Astrocyte (in vitro differentiated cells and primary cell): ENCODE measurements at regions not wholly inside any gene's neighbourhood (a gene's known extent, or its start where the extent isn't known, plus 50 kb on each side); places are given as distances from the start of the nearest gene placed in this dataset.

Source experiments
- DNase-seq: peaks from one replicate; pipeline ENCODE4 v3.0.0-alpha.2; 2010; ENCODE audit warnings: low read depth
- FAIRE-seq: peaks from 2 replicates; lab custom pipeline; 2011; peaks lifted over from hg19 to GRCh38; lab: Jason Lieb, UNC
- H2AFZ ChIP-seq: 2 replicates; pipeline ENCODE4 v1.6.0; 2012; ENCODE audit warnings: low read depth, low read length, inconsistent platforms
- H3K27ac ChIP-seq: 2 replicates; pipeline ENCODE4 v1.5.1; 2011; ENCODE audit warnings: low read depth, low read length, inconsistent platforms
- H3K27me3 ChIP-seq: 2 replicates; pipeline ENCODE4 v1.6.0; 2011; ENCODE audit warnings: low read length, inconsistent platforms; ENCODE audit not compliant: insufficient read depth
- H3K36me3 ChIP-seq: 2 replicates; pipeline ENCODE4 v1.5.1; 2011; ENCODE audit warnings: low read length, inconsistent platforms; ENCODE audit not compliant: insufficient read depth
- H3K4me1 ChIP-seq: 2 replicates; pipeline ENCODE4 v1.5.1; 2011; ENCODE audit warnings: low read length, inconsistent platforms; ENCODE audit not compliant: insufficient read depth
- H3K4me2 ChIP-seq: 2 replicates; pipeline ENCODE4 v1.6.0; 2012; ENCODE audit warnings: low read length, inconsistent platforms
- H3K4me3 ChIP-seq: 2 replicates; pipeline ENCODE4 v1.5.1; 2011; ENCODE audit warnings: low read depth, mild to moderate bottlenecking, low read length, inconsistent platforms; ENCODE audit not compliant: insufficient read depth
- H3K79me2 ChIP-seq: 2 replicates; pipeline ENCODE4 v1.6.0; 2012; ENCODE audit warnings: mild to moderate bottlenecking, low read length, inconsistent platforms; ENCODE audit not compliant: insufficient read depth
- H3K9ac ChIP-seq: 2 replicates; pipeline ENCODE4 v1.6.0; 2012; ENCODE audit warnings: mild to moderate bottlenecking, low read length, inconsistent platforms
- H3K9me3 ChIP-seq: 2 replicates; pipeline ENCODE4 v1.5.1; 2012; ENCODE audit warnings: low read depth, mild to moderate bottlenecking, low read length, inconsistent platforms; ENCODE audit not compliant: insufficient read depth
- H4K20me1 ChIP-seq: 2 replicates; pipeline ENCODE4 v1.6.0; 2012; ENCODE audit warnings: low read length, inconsistent platforms; ENCODE audit not compliant: insufficient read depth
- H3K27ac Mint-ChIP-seq: one replicate; pipeline ENCODE4 v1.8.0; 2021; ENCODE audit warnings: mild to moderate bottlenecking, mixed read lengths; ENCODE audit not compliant: unreplicated experiment
- H3K27me3 Mint-ChIP-seq: one replicate; pipeline ENCODE4 v1.8.0; 2021; ENCODE audit warnings: low read depth, mixed read lengths; ENCODE audit not compliant: unreplicated experiment
- H3K36me3 Mint-ChIP-seq: one replicate; pipeline ENCODE4 v1.8.0; 2021; ENCODE audit warnings: low read depth, mixed read lengths; ENCODE audit not compliant: unreplicated experiment
- H3K4me1 Mint-ChIP-seq: one replicate; pipeline ENCODE4 v1.8.0; 2021; ENCODE audit warnings: low read depth, mixed read lengths; ENCODE audit not compliant: unreplicated experiment
- H3K4me3 Mint-ChIP-seq: one replicate; pipeline ENCODE4 v1.8.0; 2021; ENCODE audit warnings: mild to moderate bottlenecking, moderate library complexity, mixed read lengths; ENCODE audit not compliant: unreplicated experiment
- H3K9me3 Mint-ChIP-seq: one replicate; pipeline ENCODE4 v1.8.0; 2021; ENCODE audit warnings: mild to moderate bottlenecking, mixed read lengths; ENCODE audit not compliant: unreplicated experiment
- EZH2 ChIP-seq: IDR thresholded peaks from 2 replicates; pipeline ENCODE4 v1.6.1; 2012; ENCODE audit warnings: mild to moderate bottlenecking, low read length, inconsistent platforms; ENCODE audit not compliant: insufficient read depth
- TF ChIP-seq, protein P1 (sequence below): IDR thresholded peaks from 2 replicates; pipeline ENCODE4 v1.5.1; 2011; ENCODE audit warnings: low read depth, mild to moderate bottlenecking, inconsistent platforms, low read length, moderate library complexity; ENCODE audit not compliant: insufficient read depth

DNA sequence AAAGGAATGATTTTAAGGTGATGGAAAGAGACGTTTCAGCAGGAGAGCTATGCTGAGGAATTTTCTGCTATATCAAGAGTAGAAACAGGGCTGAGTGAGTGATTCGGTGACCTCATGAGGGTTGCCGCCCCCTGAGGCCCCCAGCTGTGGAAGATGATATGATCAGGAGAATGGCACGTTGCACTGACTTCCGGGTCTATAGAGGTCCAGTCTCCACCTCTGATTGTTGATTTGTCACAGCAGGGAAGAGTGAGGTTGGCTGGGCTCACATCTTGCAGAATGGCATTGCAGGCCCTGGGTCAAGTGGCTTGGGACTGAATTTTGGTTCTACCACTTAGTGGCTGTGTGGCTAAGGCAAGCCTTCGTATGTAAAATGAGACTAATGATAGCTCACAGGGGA, 205.1 kb downstream of the SNX19 start:
- Histone ChIP-seq H3K9me3 (no peaks in the 10 kb centered on the region), H3K4me3 (no peak overlapping the region), H2AFZ (no peak overlapping the region), H3K27ac (no peak overlapping the region), H3K36me3 (no peaks in the 10 kb centered on the region), H3K79me2 (no peaks in the 10 kb centered on the region), H3K9ac (no peak overlapping the region), H3K27me3 (no peaks in the 10 kb centered on the region), H3K4me2 (no peak overlapping the region), H4K20me1 (no peaks in the 10 kb centered on the region), H3K4me1 (peaks cover 10% of the 10 kb centered on the region)
- Mint-ChIP-seq H3K36me3 (no peaks in the 10 kb centered on the region), H3K27me3 (peaks cover 24% of the 10 kb centered on the region), H3K27ac (no peak overlapping the region), H3K4me1 (no peaks in the 10 kb centered on the region), H3K9me3 (peaks cover 8% of the 10 kb centered on the region), H3K4me3 (no peak overlapping the region)
- TF ChIP-seq EZH2: no peak
- TF ChIP-seq, protein P1, sequence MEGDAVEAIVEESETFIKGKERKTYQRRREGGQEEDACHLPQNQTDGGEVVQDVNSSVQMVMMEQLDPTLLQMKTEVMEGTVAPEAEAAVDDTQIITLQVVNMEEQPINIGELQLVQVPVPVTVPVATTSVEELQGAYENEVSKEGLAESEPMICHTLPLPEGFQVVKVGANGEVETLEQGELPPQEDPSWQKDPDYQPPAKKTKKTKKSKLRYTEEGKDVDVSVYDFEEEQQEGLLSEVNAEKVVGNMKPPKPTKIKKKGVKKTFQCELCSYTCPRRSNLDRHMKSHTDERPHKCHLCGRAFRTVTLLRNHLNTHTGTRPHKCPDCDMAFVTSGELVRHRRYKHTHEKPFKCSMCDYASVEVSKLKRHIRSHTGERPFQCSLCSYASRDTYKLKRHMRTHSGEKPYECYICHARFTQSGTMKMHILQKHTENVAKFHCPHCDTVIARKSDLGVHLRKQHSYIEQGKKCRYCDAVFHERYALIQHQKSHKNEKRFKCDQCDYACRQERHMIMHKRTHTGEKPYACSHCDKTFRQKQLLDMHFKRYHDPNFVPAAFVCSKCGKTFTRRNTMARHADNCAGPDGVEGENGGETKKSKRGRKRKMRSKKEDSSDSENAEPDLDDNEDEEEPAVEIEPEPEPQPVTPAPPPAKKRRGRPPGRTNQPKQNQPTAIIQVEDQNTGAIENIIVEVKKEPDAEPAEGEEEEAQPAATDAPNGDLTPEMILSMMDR: no peak
- DNase-seq (no peak), FAIRE-seq (no peak)

DNA sequence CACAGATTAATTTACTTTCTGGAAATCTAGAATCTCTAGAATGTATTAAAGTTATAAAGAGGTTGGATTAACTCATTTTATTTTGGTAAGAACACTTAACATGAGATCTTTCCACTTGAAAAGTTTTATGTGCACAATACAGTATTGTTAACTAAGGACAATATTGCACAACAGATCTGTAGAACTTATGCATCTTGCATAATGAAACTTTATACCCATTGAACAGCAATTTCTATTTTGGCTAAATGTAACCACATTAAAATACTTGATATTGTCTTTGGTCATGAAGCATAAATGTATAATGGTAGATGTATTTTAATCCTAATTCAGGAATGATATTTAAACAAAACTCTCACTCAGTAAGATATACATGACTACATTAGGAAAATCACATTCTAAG, 203.8 kb downstream of the SNX19 start:
- Histone ChIP-seq H3K79me2 (no peaks in the 10 kb centered on the region), H3K27ac (no peak overlapping the region), H3K9ac (no peak overlapping the region), H3K27me3 (no peaks in the 10 kb centered on the region), H3K36me3 (no peaks in the 10 kb centered on the region), H4K20me1 (no peaks in the 10 kb centered on the region), H3K4me3 (no peak overlapping the region), H2AFZ (no peak overlapping the region), H3K4me2 (no peak overlapping the region), H3K4me1 (peaks cover 10% of the 10 kb centered on the region), H3K9me3 (no peaks in the 10 kb centered on the region)
- TF ChIP-seq, protein P1: no peak
- no peak for TF ChIP-seq EZH2
- H3K4me1 Mint-ChIP-seq: no peaks in the 10 kb centered on the region
- H3K4me3 Mint-ChIP-seq: no peak overlapping the region
- no peak for DNase-seq
- FAIRE-seq: no peak
- peaks cover 8% of the 10 kb centered on the region for H3K9me3 Mint-ChIP-seq
- no peaks in the 10 kb centered on the region for H3K36me3 Mint-ChIP-seq
- peaks cover 28% of the 10 kb centered on the region for H3K27me3 Mint-ChIP-seq
- H3K27ac Mint-ChIP-seq: no peak overlapping the region

DNA sequence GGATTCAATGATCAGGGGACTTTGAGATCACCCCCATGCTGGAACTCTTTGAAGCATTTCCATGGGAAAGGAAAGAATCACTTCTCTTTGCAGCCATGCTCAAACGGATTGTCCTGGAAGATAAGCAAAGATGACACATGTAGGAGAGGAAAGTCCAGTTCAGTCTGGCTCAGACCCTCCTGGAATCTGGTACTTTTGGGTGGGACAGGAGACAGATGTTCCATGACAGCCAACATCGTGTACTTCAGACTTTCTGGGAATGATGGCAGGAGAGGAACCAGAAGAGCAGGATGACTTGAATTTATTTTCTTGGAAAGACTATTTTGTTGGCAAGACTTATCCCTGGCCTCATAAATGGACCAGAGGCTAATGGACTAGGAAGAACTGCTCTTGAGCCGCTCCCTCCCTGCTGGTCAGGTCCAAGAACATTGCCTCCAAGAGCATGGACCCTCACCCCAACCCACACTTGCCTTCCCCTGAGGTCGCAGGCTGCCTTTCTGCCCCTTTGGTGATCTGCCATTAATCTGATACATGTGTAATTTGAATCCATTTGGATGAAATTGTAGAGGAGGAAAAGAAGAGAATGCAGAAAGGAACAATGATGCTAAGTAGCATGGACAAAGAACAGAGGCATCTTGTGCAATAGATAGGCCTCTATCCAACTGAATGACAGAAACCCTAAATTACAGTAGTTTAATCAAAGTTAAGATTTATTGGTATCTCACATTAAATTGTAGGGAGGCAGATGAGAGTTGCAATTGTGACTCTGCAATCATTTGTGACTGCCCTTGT, 201.0 kb downstream of the SNX19 start:
- Mint-ChIP-seq H3K9me3 (no peaks in the 10 kb centered on the region), H3K27ac (no peak overlapping the region), H3K4me3 (no peak overlapping the region), H3K36me3 (no peaks in the 10 kb centered on the region), H3K4me1 (peaks cover 17% of the 10 kb centered on the region), H3K27me3 (peaks cover 23% of the 10 kb centered on the region)
- H3K27me3 ChIP-seq: no peaks in the 10 kb centered on the region
- no peak overlapping the region for H3K27ac ChIP-seq
- no peaks in the 10 kb centered on the region for H3K36me3 ChIP-seq
- FAIRE-seq (no peak), DNase-seq (no peak)
- no peaks in the 10 kb centered on the region for H3K79me2 ChIP-seq
- no peak overlapping the region for H3K4me3 ChIP-seq
- no peak overlapping the region for H3K9ac ChIP-seq
- peaks cover 23% of the 10 kb centered on the region for H3K4me1 ChIP-seq
- TF ChIP-seq, protein P1: no peak
- TF ChIP-seq EZH2: no peak
- no peaks in the 10 kb centered on the region for H3K9me3 ChIP-seq
- H4K20me1 ChIP-seq: no peaks in the 10 kb centered on the region
- H3K4me2 ChIP-seq: no peak overlapping the region
- no peak overlapping the region for H2AFZ ChIP-seq
